ENCODE measurements at regions not wholly inside any gene's neighbourhood (a gene's known extent, or its start where the extent isn't known, plus 50 kb on each side); places are given as distances from the start of the nearest gene placed in this dataset.
"Not testable (repeated sequence)": the region's sequence is repeated elsewhere in the genome, so short reads cannot be mapped to it uniquely, and the experiment has no call there.

GRCh38 chr2:91685541-91685940 is 2994.1 kb downstream of the RPIA start:
- H3K27me3 ChIP-seq; DNase-seq; ATAC-seq; H3K27ac ChIP-seq; intact Hi-C loops (cut with DNase I; ENCODE audit: low total_unique reads); H3K4me1 ChIP-seq; H3K9me3 ChIP-seq; H3K4me3 ChIP-seq; H3K36me3 ChIP-seq; in situ Hi-C loops (cut with MboI; ENCODE audit: low sequenced_read_pairs in 4 of 4): not testable (repeated sequence)

GRCh38 chr2:91686046-91686445 is 2994.6 kb downstream of the RPIA start:
- H3K4me1 ChIP-seq; H3K9me3 ChIP-seq; in situ Hi-C loops (cut with MboI; ENCODE audit: low sequenced_read_pairs in 4 of 4); ATAC-seq; H3K27ac ChIP-seq; DNase-seq; intact Hi-C loops (cut with DNase I; ENCODE audit: low total_unique reads); H3K27me3 ChIP-seq; H3K36me3 ChIP-seq; H3K4me3 ChIP-seq: not testable (repeated sequence)

All from gastrocnemius medialis (tissue), 4 donors.